IPS-NIHi7 (cell line): ENCODE measurements at regions not wholly inside any gene's neighbourhood (a gene's known extent, or its start where the extent isn't known, plus 50 kb on each side); places are given as distances from the start of the nearest gene placed in this dataset.
"Not testable (repeated sequence)": the region's sequence is repeated elsewhere in the genome, so short reads cannot be mapped to it uniquely, and the experiment has no call there.

Source experiments
- DNase-seq: peaks from one replicate; pipeline ENCODE4 v3.0.0; 2012; ENCODE audit warnings: mixed read lengths; ENCODE audit errors: extremely low spot score

GRCh38 chr4:141530627-141531026, 105.8 kb upstream of the IL15 start:
- no peak for DNase-seq

GRCh38 chr4:141534985-141535384, 101.4 kb upstream of the IL15 start:
- no peak for DNase-seq

- no peak for DNase-seq
These were observed 98.4 kb upstream of the IL15 start for GRCh38 chr4:141538001-141538400.

GRCh38 chr4:141540643-141541042, 95.7 kb upstream of the IL15 start:
- no peak for DNase-seq

GRCh38 chr4:141541851-141542250, 94.5 kb upstream of the IL15 start:
- no peak for DNase-seq

- no peak for DNase-seq
These were observed 93.2 kb upstream of the IL15 start for GRCh38 chr4:141543176-141543575.

- no peak for DNase-seq
These were observed 92.7 kb upstream of the IL15 start for GRCh38 chr4:141543706-141544105.

GRCh38 chr4:141548791-141549190, 87.6 kb upstream of the IL15 start:
- DNase-seq: no peak

- DNase-seq: no peak
These were observed 76.3 kb upstream of the IL15 start for GRCh38 chr4:141560056-141560455.

GRCh38 chr4:141562649-141563048, 73.7 kb upstream of the IL15 start:
- no peak for DNase-seq

- no peak for DNase-seq
These were observed 72.7 kb upstream of the IL15 start for GRCh38 chr4:141563723-141564122.

- not testable (repeated sequence) for DNase-seq
These were observed 71.4 kb upstream of the IL15 start for GRCh38 chr4:141564961-141565360.

- no peak for DNase-seq
These were observed 70.8 kb upstream of the IL15 start for GRCh38 chr4:141565379-141566089.

- DNase-seq: no peak
These were observed 69.0 kb upstream of the IL15 start for GRCh38 chr4:141567326-141567915.

- DNase-seq: no peak
These were observed 67.2 kb upstream of the IL15 start for GRCh38 chr4:141569141-141569540.

- DNase-seq: no peak
These were observed 66.1 kb upstream of the IL15 start for GRCh38 chr4:141570290-141570689.

- DNase-seq: no peak
These were observed 65.0 kb upstream of the IL15 start for GRCh38 chr4:141571362-141571761.

- DNase-seq: no peak
These were observed 64.6 kb upstream of the IL15 start for GRCh38 chr4:141571793-141572192.

GRCh38 chr4:141573678-141574077, 62.7 kb upstream of the IL15 start:
- DNase-seq: no peak

- DNase-seq: no peak
These were observed 60.5 kb upstream of the IL15 start for GRCh38 chr4:141575884-141576283.

GRCh38 chr4:141576585-141577110, 59.7 kb upstream of the IL15 start:
- no peak for DNase-seq

GRCh38 chr4:141578451-141578850, 57.9 kb upstream of the IL15 start:
- DNase-seq: no peak

GRCh38 chr4:141580523-141580922, 55.9 kb upstream of the IL15 start:
- no peak for DNase-seq
